Smooth muscle cell (in vitro differentiated cells): ENCODE measurements at regions not wholly inside any gene's neighbourhood (a gene's known extent, or its start where the extent isn't known, plus 50 kb on each side); places are given as distances from the start of the nearest gene placed in this dataset.
"Not testable (repeated sequence)": the region's sequence is repeated elsewhere in the genome, so short reads cannot be mapped to it uniquely, and the experiment has no call there.

ENCODE experiments used
- DNase-seq: peaks from one replicate; lab custom pipeline; 2025; ENCODE audit not compliant: unreplicated experiment; lab: John Stamatoyannopoulos, UW
- H2AFZ ChIP-seq: fragments of 200-600 bp; sonication (generic); 2 replicates; pipeline ENCODE4 v1.6.0; 2016; ENCODE audit warnings: antibody characterized with exemption, low read depth, mild to moderate bottlenecking
- H3F3A ChIP-seq: fragments of 200-600 bp; sonication (generic); 2 replicates; pipeline ENCODE4 v1.6.0; 2017; ENCODE audit warnings: antibody characterized with exemption, low read depth
- H3K27ac ChIP-seq: fragments of 200-600 bp; sonication (generic); 2 replicates; pipeline ENCODE4 v1.5.1; 2016; ENCODE audit warnings: low read depth, mild to moderate bottlenecking
- H3K27me3 ChIP-seq: fragments of 200-600 bp; sonication (generic); 2 replicates; pipeline ENCODE4 v1.6.1; 2016; ENCODE audit warnings: low read depth, mild to moderate bottlenecking
- H3K36me3 ChIP-seq: fragments of 200-600 bp; sonication (generic); 2 replicates; pipeline ENCODE4 v1.5.1; 2016; ENCODE audit warnings: low read depth
- H3K4me1 ChIP-seq: fragments of 200-600 bp; sonication (generic); 2 replicates; pipeline ENCODE4 v1.5.1; 2016; ENCODE audit warnings: low read depth
- H3K4me2 ChIP-seq: fragments of 200-600 bp; sonication (generic); 2 replicates; pipeline ENCODE4 v1.6.0; 2016; ENCODE audit warnings: mild to moderate bottlenecking
- H3K4me3 ChIP-seq: fragments of 200-600 bp; sonication (generic); 2 replicates; pipeline ENCODE4 v1.5.1; 2016; ENCODE audit warnings: mild to moderate bottlenecking
- H3K79me2 ChIP-seq: fragments of 200-600 bp; sonication (generic); 2 replicates; pipeline ENCODE4 v1.6.0; 2016; ENCODE audit warnings: low read depth, mild to moderate bottlenecking
- H3K9ac ChIP-seq: fragments of 200-600 bp; sonication (generic); 2 replicates; pipeline ENCODE4 v1.6.0; 2016; ENCODE audit warnings: low read depth
- H3K9me3 ChIP-seq: fragments of 200-600 bp; sonication (generic); replicated peaks from 2 replicates; pipeline ENCODE4 v1.5.1; 2016; ENCODE audit warnings: low read depth
- H4K20me1 ChIP-seq: fragments of 200-600 bp; sonication (generic); 2 replicates; pipeline ENCODE4 v1.6.0; 2016; ENCODE audit warnings: low read depth
- WGBS: methylation state at CpG from one replicate; pipeline ENCODE4 v1.1.7; 2016; ENCODE audit warnings: low lambda C conversion rate; 5-methylcytosine and 5-hydroxymethylcytosine counted together
- TF ChIP-seq, protein P1 (sequence below): fragments of 200-600 bp; sonication (generic); IDR thresholded peaks from 2 replicates; pipeline ENCODE4 v1.5.1; 2017; ENCODE audit warnings: borderline replicate concordance, mild to moderate bottlenecking, antibody characterized with exemption; ENCODE audit not compliant: insufficient read depth, poor library complexity, severe bottlenecking

DNA sequence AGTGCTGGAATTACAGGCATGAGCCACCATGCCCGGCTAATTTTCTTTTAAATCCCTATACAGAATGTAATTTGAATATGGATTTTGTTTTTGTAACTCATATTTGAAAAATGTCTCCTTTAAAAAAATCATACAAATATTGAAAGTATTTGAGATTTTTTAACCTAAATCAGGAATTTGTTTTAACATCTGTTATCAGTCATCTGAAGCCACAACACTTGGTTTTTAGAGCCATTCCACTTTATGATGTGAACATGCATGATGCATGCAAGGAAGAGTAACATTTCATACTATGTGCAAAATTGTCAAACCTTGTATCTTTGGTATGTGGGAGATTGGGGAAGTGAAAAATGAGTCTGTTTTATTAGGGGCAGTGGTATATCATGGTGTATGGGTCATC is 124.5 kb upstream of the AHI1 start:
- 96% methylated on average over 1 of the region's 1 CpG for WGBS
- Histone ChIP-seq H3K36me3 (no peaks in the 10 kb centered on the region), H4K20me1 (no peaks in the 10 kb centered on the region), H3F3A (no peaks in the 10 kb centered on the region), H3K9me3 (no peaks in the 10 kb centered on the region), H3K27me3 (no peaks in the 10 kb centered on the region), H3K27ac (no peak overlapping the region), H3K4me3 (no peak overlapping the region), H2AFZ (no peak overlapping the region), H3K9ac (no peak overlapping the region), H3K79me2 (no peaks in the 10 kb centered on the region), H3K4me2 (no peak overlapping the region), H3K4me1 (peaks cover 5% of the 10 kb centered on the region)
- DNase-seq = no peak
- TF ChIP-seq, protein P1, sequence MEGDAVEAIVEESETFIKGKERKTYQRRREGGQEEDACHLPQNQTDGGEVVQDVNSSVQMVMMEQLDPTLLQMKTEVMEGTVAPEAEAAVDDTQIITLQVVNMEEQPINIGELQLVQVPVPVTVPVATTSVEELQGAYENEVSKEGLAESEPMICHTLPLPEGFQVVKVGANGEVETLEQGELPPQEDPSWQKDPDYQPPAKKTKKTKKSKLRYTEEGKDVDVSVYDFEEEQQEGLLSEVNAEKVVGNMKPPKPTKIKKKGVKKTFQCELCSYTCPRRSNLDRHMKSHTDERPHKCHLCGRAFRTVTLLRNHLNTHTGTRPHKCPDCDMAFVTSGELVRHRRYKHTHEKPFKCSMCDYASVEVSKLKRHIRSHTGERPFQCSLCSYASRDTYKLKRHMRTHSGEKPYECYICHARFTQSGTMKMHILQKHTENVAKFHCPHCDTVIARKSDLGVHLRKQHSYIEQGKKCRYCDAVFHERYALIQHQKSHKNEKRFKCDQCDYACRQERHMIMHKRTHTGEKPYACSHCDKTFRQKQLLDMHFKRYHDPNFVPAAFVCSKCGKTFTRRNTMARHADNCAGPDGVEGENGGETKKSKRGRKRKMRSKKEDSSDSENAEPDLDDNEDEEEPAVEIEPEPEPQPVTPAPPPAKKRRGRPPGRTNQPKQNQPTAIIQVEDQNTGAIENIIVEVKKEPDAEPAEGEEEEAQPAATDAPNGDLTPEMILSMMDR = no peak

DNA sequence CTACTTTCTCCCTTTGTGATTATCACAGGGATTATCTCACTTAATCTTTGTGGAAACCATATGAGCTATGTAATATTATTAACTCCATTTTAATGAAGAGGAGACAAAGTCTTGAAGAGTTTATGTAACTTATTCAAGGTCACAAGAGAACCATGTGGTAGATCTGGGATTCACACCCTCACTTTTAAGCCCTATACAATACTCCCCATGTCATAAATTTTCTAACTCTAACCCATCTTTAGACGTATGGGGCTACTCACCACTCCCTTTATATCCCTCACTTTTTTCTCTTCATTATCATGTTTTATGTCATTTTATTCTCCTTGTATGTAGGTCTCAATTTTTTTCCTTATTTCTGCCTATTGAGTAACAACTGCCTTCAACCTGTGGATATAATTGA is 126.4 kb upstream of the AHI1 start:
- no peak overlapping the region for H2AFZ ChIP-seq
- peaks cover 5% of the 10 kb centered on the region for H3K4me1 ChIP-seq
- H3F3A ChIP-seq = no peaks in the 10 kb centered on the region
- H3K79me2 ChIP-seq = no peaks in the 10 kb centered on the region
- H3K4me3 ChIP-seq = no peak overlapping the region
- TF ChIP-seq, protein P1 = no peak
- no peak for DNase-seq
- H3K27ac ChIP-seq = no peak overlapping the region
- no peaks in the 10 kb centered on the region for H3K9me3 ChIP-seq
- H3K9ac ChIP-seq = no peak overlapping the region
- no peak overlapping the region for H3K4me2 ChIP-seq
- no peaks in the 10 kb centered on the region for H3K27me3 ChIP-seq
- no peaks in the 10 kb centered on the region for H4K20me1 ChIP-seq
- no peaks in the 10 kb centered on the region for H3K36me3 ChIP-seq
- 90% methylated on average over 1 of the region's 1 CpG for WGBS

DNA sequence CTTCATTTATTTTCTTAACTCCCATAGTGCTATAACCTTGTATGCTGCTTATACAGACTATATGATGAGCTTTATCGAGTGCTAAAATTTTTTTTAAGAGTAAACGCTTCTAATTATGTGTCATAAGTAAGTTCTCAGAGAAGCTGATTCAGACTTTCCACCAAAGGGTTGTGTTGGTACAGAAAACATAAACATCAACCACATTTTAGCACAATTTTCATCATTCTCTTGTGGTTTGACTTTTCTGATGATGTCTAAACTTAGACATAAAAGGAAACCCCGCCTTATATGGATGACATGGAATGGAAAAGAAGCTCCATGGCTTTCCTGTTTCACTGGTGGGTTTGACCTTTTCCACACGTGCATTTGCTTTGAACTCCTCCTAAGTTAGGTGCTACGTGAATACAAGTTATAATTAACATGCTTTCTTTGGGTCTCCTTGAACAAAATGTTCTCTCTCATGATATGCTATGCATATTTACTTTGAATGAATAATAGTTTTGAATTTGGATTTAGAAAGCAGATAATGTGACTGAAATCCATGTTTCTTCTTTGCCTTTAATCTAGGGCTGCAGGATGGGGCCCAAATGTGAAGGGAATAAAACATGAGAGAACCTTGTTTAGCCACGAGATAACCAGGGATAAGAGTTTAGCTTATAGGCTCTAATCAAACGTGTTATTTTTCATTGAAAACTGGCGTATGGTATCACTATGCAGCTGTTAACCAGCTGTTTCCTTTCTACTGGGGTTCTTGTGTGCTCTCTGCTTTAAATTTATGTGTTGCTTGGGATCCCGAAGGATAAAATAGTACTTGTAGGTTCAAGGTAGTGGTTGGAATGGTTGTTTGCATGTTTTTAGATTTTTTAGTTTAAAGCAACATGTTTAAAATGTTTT is 127.1 kb upstream of the AHI1 start:
- Histone ChIP-seq H3K79me2 (no peaks in the 10 kb centered on the region), H3K4me2 (peak overlapping the region; percentile 50), H3K36me3 (no peaks in the 10 kb centered on the region), H3F3A (no peaks in the 10 kb centered on the region), H4K20me1 (no peaks in the 10 kb centered on the region), H2AFZ (peak overlapping the region; percentile 52), H3K9me3 (no peaks in the 10 kb centered on the region), H3K27ac (no peak overlapping the region), H3K4me3 (no peak overlapping the region), H3K9ac (no peak overlapping the region), H3K4me1 (peaks cover 5% of the 10 kb centered on the region), H3K27me3 (no peaks in the 10 kb centered on the region)
- WGBS = 45% methylated on average over 9 of the region's 9 CpGs
- TF ChIP-seq, protein P1 = no peak
- no peak for DNase-seq

DNA sequence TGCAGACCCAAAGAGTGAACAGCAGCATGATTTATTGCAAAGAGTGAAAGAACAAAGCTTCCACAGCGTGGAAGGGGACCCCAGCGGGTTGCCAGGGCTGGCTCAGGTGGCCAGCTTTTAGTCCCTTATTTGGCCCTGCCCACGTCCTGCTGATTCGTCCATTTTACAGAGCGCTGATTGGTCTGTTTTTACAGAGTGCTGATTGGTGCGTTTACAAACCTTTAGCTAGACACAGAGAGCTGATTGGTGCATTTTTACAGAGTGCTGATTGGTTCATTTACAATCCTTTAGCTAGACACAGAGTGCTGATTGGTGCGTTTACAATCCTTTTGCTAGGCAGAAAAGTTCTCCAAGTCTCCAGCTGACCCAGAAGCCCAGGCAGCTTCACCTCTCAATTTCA is 128.5 kb upstream of the AHI1 start:
- H3K79me2 ChIP-seq, H4K20me1 ChIP-seq, DNase-seq, H3K27me3 ChIP-seq, H3K4me1 ChIP-seq, H3K4me2 ChIP-seq, H3K9ac ChIP-seq, H3F3A ChIP-seq, H3K4me3 ChIP-seq, H3K36me3 ChIP-seq, H2AFZ ChIP-seq, H3K9me3 ChIP-seq, H3K27ac ChIP-seq: not testable (repeated sequence)
- WGBS = 92% methylated on average over 7 of the region's 7 CpGs
